Neural crest cell (in vitro differentiated cells): ENCODE measurements at regions not wholly inside any gene's neighbourhood (a gene's known extent, or its start where the extent isn't known, plus 50 kb on each side); places are given as distances from the start of the nearest gene placed in this dataset.
"Not testable (repeated sequence)": the region's sequence is repeated elsewhere in the genome, so short reads cannot be mapped to it uniquely, and the experiment has no call there.

Experiments
- DNase-seq: peaks from one replicate; pipeline ENCODE4 v3.0.0; 2021; ENCODE audit warnings: low read depth, mixed read lengths, low spot score
- H3K27ac Mint-ChIP-seq: one replicate; pipeline ENCODE4 v1.8.0; 2021; ENCODE audit warnings: mild to moderate bottlenecking, mixed read lengths; ENCODE audit not compliant: unreplicated experiment
- H3K27me3 Mint-ChIP-seq: 2 replicates; pipeline ENCODE4 v1.8.0; 2021; ENCODE audit warnings: low read depth, mild to moderate bottlenecking, mixed read lengths
- H3K36me3 Mint-ChIP-seq: 2 replicates; pipeline ENCODE4 v1.8.0; 2021; ENCODE audit warnings: low read depth, mild to moderate bottlenecking, mixed read lengths
- H3K4me1 Mint-ChIP-seq: 2 replicates; pipeline ENCODE4 v1.8.0; 2021; ENCODE audit warnings: mixed read lengths
- H3K4me3 Mint-ChIP-seq: one replicate; pipeline ENCODE4 v1.8.0; 2021; ENCODE audit warnings: mild to moderate bottlenecking, mixed read lengths
- H3K9me3 Mint-ChIP-seq: 2 replicates; pipeline ENCODE4 v1.8.0; 2021; ENCODE audit warnings: mixed read lengths
- CTCF ChIP-seq: fragments of 200-600 bp; sonication (generic); conservative IDR thresholded peaks from 2 replicates; pipeline ENCODE4 v1.5.0; 2021; ENCODE audit warnings: antibody characterized with exemption, mild to moderate bottlenecking

- no peak overlapping the region for H3K4me3 Mint-ChIP-seq
- no peaks in the 10 kb centered on the region for H3K4me1 Mint-ChIP-seq
- no peak for DNase-seq
- no peak overlapping the region for H3K27ac Mint-ChIP-seq
- TF ChIP-seq CTCF, result no peak
- H3K36me3 Mint-ChIP-seq, result peaks cover 6% of the 10 kb centered on the region
- H3K9me3 Mint-ChIP-seq, result peaks cover 12% of the 10 kb centered on the region
- H3K27me3 Mint-ChIP-seq, result no peaks in the 10 kb centered on the region
Measured at GRCh38 chr12:30567082-30567481, 128.6 kb downstream of the IPO8 start.

DNA sequence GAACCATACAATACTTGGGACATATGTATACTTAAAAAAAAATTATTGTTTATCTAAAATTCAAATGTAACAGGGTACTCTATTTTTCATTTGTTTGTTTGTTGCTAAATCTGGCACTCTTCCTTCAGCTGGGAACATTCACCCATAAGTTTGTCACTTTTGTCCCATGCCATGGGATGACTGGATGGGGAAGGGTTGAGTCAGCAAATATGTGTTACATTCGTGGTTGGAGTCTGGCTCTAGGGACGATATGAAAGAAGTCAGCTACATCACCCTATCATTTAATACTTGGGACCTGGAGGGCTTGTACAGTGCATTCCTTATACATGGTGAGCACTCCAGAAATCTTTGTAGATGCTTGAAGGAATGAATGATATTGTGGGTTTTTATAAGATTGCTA is 131.3 kb downstream of the IPO8 start:
- H3K27ac Mint-ChIP-seq, result no peak overlapping the region
- no peak overlapping the region for H3K4me3 Mint-ChIP-seq
- peaks cover 9% of the 10 kb centered on the region for H3K36me3 Mint-ChIP-seq
- TF ChIP-seq CTCF, result no peak
- no peaks in the 10 kb centered on the region for H3K27me3 Mint-ChIP-seq
- no peaks in the 10 kb centered on the region for H3K4me1 Mint-ChIP-seq
- H3K9me3 Mint-ChIP-seq, result peaks cover 21% of the 10 kb centered on the region
- no peak for DNase-seq

DNA sequence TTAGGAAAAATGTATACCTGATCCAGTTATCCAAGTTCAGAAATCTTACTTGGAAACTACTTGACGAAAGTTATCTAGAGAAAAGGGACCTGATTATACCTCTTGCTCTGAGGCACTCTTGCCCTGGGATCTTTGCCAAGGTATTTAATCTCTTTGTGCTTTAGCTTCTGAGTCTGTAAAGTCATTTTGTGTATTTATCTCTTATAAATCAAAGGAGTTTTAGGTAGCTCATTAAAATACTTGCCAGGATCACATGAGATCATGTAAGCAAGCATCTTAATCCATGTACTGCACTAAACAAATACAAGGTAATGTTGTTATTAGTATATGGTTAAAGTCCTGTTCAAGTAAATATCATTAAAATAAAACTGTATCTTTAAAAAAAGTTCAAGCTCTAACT is 147.5 kb downstream of the IPO8 start:
- H3K36me3 Mint-ChIP-seq, result peaks cover 3% of the 10 kb centered on the region
- H3K27ac Mint-ChIP-seq, result no peak overlapping the region
- TF ChIP-seq CTCF, result no peak
- H3K27me3 Mint-ChIP-seq, result no peaks in the 10 kb centered on the region
- H3K4me1 Mint-ChIP-seq, result no peaks in the 10 kb centered on the region
- peaks cover 5% of the 10 kb centered on the region for H3K9me3 Mint-ChIP-seq
- H3K4me3 Mint-ChIP-seq, result no peak overlapping the region
- no peak for DNase-seq

GRCh38 chr12:30546121-30546520 is 149.5 kb downstream of the IPO8 start:
- H3K27me3 Mint-ChIP-seq, result no peaks in the 10 kb centered on the region
- no peak for TF ChIP-seq CTCF
- H3K4me3 Mint-ChIP-seq, result no peak overlapping the region
- no peaks in the 10 kb centered on the region for H3K4me1 Mint-ChIP-seq
- no peak overlapping the region for H3K27ac Mint-ChIP-seq
- DNase-seq, result no peak
- H3K36me3 Mint-ChIP-seq, result peaks cover 9% of the 10 kb centered on the region
- peaks cover 13% of the 10 kb centered on the region for H3K9me3 Mint-ChIP-seq

- not testable (repeated sequence) for H3K4me3 Mint-ChIP-seq, DNase-seq, H3K27me3 Mint-ChIP-seq, H3K27ac Mint-ChIP-seq, H3K4me1 Mint-ChIP-seq
- Mint-ChIP-seq H3K9me3 (peaks cover 20% of the 10 kb centered on the region), H3K36me3 (peaks cover 12% of the 10 kb centered on the region)
Measured at GRCh38 chr12:30544704-30545103, 151.0 kb downstream of the IPO8 start.

DNA sequence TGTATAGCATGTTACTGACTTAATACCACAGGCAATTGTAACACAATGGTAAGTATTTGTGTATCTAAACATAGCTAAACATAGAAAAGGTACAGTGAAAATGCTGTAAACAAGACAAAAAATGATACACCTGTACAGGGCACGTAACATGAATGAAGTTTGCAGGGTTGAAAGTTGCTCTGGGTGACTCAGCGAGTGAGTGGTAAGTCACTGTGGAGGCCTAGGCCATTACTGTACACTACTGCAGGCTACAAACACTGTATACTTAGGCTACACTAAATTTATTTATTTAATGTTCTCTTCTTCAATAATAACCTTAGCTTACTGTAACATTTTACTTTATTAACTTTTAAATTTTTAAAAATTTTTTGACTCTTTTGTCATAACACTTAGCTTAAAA is 158.4 kb downstream of the IPO8 start:
- no peak overlapping the region for H3K27ac Mint-ChIP-seq
- peaks cover 9% of the 10 kb centered on the region for H3K36me3 Mint-ChIP-seq
- TF ChIP-seq CTCF, result no peak
- peaks cover 5% of the 10 kb centered on the region for H3K27me3 Mint-ChIP-seq
- H3K9me3 Mint-ChIP-seq, result peaks cover 15% of the 10 kb centered on the region
- DNase-seq, result no peak
- no peak overlapping the region for H3K4me3 Mint-ChIP-seq
- H3K4me1 Mint-ChIP-seq, result no peaks in the 10 kb centered on the region
